ENCODE measurements at regions not wholly inside any gene's neighbourhood (a gene's known extent, or its start where the extent isn't known, plus 50 kb on each side); places are given as distances from the start of the nearest gene placed in this dataset.
"Not testable (repeated sequence)": the region's sequence is repeated elsewhere in the genome, so short reads cannot be mapped to it uniquely, and the experiment has no call there.

DNA sequence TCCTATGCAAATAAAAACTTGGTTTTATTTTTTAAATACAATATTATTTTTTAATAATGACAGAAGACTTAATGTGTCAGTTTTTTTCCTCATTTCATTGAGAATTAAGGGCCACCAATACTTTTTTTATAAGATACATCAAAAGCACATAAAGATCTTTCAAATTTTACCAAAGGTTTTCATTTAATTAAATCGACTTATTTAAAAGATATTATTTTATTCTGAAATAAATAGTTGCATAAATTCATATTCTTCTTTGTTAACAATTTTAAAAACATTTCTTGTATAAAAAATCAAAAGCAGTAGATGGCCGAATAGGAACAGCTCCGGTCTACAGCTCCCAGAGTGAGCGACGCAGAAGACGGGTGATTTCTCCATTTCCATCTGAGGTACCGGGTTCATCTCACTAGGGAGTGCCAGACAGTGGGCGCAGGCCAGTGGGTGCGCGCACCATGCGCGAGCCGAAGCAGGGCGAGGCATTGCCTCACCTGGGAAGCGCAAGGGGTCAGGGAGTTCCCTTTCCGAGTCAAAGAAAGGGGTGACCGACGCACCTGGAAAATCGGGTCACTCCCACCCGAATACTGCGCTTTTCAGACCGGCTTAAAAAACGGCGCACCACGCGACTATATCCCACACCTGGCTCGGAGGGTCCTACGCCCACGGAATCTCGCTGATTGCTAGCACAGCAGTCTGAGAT, 374.6 kb upstream of the NPVF start:
- DNase-seq = not testable (repeated sequence)

DNA sequence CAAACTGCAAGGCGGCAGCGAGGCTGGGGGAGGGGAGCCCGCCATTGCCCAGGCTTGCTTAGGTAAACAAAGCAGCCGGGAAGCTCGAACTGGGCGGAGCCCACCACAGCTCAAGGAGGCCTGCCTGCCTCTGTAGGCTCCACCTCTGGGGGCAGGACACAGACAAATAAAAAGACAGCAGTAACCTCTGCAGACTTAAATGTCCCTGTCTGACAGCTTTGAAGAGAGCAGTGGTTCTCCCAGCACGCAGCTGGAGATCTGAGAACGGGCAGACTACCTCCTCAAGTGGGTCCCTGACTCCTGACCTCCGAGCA, 375.1 kb upstream of the NPVF start:
- DNase-seq = not testable (repeated sequence)

DNA sequence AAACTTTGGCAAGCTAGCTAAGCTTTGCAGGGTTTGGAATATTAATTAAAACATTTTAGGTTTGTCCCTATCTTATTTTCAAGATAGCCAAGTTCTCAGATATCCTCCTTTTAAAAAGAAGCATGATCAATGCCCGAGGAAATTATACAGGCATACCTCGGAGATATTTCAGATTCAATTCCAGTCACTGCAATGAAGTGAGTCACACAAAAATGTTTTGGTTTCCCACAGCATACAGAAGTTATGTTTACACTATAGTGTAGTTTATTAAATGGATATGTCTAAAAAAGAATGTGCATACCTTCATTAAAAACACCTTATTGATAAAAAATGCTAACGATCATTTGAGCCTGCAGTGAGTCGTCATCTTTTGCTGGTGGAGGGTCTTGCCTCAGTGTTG, 382.9 kb upstream of the NPVF start:
- DNase-seq = no peak

DNA sequence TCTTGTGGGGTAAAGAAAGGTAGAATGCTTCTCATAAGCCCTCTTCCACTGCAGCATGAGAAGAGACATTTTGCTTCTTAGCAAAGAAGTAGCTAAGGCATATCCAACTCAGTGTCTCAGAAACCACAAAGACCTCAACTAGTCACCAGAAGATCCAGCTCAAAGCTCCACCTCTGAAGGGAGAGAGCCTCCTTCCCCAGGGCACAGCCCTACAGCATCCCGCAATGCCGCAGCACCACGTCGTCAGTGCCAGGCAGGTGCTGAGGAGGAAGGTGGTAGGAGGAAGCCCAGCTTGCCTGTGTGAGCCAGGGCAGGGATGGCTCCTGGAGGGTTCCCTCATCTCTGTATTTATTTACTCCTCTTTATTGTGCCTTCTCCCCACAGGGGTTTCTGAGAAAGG, 385.6 kb upstream of the NPVF start:
- no peak for DNase-seq

DNA sequence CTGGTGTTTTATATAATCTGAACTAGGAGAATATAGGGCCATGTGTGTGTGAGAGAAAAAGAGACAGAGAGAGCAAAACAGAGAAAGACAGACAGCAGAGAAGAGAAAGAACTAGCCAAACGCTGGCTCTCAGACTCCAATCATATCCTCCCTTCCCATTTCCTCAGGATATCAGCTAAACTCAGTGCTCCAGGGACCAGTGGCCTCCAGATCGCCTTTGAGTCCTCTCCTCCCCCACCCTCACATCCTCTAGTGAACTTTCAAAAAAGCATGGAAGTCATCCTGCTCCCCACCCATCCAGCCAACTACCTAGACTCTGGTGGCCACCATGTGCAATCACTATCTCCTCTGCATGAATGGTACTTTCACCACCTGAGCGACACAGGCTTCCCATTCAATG, 386.1 kb upstream of the NPVF start:
- no peak for DNase-seq

DNA sequence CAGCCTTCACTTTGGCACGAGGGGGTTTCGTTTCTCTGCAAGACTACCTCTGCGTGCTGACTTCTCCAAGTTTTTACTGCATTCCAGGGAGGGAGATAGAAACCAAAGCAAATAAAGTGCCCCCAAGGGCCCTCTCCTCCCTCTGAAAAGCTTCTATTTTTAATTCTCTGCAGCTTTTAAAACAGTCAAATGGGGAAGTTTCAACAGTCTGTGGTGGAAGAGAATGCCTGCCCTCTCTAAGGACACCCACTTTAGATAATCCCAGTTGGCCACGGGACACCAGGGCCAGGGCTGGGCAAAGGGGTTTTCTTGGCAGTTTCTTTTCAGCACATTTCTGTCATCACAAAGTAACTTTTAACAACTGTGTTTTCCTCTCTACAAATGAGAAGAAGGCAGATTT, 386.7 kb upstream of the NPVF start:
- no peak for DNase-seq

DNA sequence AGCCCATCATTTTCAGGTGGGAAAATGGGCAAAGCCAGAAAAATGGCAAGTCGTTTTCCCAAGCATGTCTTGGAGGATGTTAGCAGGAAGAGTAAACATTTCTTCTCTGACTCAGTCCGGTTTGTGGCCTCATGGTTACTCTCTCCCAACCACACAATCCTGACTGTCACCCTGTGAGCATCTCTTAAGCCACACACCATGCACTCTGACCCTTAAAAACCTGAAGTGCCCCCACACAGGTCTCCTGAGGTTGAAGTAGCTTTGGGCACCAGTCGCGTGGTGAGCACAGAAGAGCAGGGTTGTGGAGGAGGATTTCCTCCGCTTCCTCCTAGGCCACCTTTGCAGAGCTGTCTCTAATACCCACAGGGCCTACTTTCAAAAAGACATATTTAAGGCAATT, 387.3 kb upstream of the NPVF start:
- DNase-seq = no peak

DNA sequence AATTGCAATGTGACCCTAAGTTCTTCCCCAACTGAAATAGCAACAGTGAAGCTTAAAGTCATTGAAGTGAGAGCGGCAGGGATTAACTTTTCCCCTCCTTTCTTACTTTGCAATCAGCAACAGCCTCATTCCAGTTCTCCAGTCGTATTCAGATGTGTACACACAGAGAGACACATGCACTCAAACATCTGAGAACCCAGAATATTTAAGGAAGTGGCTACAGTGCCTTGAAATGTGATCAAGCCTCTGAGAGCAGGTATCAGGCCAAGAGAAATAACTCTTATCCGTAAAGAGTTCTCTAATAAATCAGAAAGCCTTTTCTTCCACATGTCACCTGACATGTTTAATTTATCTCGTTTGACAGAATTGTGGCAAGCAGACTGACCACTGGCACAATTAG, 388.9 kb upstream of the NPVF start:
- no peak for DNase-seq

DNA sequence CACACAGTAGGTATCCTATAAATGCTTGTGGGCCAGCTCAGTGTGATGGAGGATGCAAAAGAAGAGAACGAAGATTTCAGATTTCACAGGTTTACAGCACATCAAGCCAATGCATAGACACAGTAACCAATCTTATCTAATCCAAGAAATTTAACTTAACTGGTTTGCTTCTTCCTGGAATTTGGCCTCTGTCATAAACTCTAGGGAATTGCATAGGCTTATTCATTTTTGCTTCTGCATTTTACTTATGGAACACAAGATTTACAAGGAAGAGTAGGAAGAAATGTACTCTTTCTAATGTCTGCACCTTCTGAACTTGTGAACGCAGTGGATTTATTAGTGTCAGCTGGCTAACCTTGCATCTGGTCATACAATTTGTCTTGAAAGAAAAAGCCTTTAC, 389.4 kb upstream of the NPVF start:
- DNase-seq = no peak

DNA sequence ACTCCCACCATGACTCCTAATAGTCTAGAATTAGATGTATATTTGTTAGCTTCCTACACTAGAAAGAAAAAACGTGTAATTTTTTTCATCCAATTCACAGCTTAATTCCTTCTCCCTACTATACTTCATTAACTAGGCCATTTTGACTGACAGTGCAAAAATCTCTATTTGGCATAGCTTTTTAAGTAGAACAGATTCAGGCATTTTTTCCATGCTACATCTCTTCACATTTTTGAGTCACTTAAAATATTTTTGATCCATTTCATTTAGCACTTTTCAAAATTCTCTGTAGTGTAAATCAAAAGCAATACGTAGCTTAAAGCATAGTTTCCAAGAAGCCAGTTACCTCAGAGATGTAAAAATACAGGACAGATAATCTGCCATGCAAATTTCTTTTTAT, 391.1 kb upstream of the NPVF start:
- no peak for DNase-seq

DNA sequence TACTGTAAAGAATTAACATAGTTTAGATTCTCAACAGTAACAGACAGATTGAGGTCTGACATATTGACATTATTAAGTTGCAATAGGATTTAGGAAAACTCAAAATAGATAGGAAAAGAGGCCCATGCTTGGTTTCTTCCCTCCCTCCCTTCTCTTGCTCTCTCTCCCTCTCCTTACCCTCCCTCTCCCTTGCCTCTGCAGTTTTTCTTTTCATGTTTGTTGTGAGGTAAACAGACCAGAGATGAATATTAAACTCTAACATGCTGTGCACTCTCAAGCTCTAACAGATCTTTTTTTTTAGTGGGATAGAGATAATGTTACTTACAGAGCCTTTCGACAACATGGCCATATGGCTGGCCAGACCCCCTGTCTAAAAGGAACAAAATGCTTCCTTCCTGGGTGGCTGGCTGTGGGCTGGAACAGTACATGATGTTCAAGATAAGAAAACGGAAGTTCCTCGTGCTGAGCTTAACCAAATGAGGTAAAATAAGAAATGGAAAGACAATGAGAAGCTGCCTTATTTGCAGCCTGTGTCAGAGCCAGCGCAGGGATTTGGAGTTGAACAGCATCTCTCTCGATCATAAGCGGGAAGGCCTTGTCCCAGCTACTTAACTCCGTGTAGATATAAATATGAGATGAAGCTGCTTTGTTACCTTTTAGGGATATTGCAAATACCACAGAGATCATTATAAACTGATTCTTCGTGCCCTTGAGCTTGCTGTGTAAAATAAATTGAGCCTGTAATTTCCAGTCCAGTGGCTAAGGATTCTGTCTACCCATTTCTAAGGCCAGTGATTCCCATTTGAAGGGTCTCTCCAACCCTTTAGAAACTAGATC, 391.9 kb upstream of the NPVF start:
- DNase-seq = no peak

DNA sequence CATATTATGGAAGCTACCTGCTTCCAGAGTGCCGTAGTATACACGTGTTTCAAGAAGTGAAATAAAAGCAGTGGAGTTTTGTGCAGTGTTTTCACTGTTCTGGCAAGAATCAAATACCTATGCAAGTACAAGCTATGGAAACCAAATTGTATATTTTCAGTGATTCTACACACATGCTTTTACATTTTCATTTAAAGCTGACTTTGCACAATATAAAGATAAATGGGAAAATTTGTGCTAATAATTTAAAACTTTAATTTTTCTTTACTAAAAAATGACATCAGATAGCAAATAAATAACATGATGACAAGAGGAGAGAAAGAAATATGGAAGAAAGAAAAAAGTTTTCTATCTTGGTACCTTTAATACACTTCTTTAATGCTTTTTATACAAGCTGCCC, 393.7 kb upstream of the NPVF start:
- DNase-seq = no peak

DNA sequence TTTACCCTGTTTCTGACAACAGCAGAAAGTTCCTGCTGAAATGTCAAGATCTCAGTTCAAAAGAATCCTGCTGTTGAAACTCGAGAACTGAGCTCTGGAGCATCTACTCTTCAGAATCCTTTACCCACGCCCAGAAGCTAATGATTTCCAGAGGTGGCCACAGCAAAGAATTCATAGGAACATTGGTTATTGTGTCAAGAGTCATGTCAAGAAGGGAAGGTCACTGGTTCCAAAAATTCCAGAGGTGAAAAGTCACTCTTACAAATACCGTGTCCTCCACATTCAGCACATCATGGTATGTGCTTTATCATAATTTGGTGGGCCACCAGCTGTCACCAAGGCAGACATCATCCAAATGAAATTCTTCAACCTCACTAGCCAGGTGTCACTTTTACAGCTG, 394.4 kb upstream of the NPVF start:
- no peak for DNase-seq

DNA sequence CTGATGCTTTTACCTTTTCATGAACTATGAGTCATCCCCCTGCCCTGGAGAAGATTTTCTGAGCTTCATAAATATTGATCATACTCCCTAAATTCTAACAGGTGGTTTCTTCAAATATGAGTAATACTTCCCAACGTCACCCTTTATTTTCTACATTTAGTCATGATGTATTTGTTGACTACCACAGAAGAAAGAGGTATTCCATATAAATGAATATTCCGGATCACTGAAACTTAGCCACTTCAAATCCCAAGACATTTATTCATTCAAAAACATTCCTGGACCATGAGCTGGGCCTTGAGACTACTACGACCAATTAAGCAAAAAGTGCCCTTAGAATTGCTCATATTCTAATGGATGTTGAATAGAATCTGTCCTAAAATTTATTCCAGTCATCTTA, 395.8 kb upstream of the NPVF start:
- DNase-seq = no peak

DNA sequence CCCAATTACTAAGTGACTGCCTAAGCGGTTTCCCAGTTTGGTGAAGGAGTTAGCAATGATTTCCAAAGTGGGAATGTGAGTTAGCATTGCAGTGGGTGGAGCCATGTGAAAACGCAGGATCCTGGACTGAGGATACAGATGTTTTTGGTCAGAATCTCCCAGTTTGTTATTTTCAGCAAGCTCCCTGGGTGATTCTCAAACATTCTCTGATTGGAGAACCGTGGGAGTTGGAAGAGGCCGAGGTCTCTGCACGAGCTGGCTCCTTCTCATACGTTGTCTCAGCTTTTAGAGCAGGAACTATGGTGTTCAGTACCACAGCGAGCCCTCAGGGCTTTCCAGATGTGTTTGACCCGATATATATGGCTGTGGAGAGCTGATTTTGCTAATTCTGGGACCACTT, 396.5 kb upstream of the NPVF start:
- no peak for DNase-seq

DNA sequence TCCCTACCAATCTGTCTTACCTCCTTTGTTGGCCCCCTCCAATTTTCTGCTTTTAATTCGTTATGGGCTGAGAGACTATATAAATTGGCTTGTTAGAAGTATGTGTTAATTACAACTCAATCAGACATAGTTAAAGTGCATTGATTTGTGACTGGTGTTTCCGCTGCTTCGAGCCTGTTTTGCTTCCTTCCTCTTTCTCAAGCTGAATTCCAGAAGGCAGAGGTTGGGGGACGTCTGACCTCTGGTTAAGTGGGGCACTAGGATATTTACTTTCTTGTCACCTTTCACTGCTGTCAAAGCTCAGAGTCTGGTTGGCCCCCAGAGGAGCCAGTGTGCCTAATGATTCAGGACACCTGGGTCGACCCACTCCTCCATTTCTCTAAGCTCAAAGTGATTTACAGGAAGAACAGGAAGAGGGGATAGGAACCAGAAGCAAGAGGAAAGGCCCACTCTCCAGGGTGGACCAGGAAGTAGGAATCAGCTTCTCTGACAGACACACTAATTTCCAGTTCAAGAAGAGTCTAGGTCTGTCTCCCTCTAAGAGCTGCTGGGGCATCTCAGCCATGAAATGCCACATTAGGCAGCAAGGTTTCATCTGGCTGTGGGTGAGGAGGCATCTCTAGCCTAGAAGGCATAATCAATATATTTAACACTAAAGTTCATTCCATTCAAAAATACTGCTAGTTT, 397.2 kb upstream of the NPVF start:
- DNase-seq = no peak

DNA sequence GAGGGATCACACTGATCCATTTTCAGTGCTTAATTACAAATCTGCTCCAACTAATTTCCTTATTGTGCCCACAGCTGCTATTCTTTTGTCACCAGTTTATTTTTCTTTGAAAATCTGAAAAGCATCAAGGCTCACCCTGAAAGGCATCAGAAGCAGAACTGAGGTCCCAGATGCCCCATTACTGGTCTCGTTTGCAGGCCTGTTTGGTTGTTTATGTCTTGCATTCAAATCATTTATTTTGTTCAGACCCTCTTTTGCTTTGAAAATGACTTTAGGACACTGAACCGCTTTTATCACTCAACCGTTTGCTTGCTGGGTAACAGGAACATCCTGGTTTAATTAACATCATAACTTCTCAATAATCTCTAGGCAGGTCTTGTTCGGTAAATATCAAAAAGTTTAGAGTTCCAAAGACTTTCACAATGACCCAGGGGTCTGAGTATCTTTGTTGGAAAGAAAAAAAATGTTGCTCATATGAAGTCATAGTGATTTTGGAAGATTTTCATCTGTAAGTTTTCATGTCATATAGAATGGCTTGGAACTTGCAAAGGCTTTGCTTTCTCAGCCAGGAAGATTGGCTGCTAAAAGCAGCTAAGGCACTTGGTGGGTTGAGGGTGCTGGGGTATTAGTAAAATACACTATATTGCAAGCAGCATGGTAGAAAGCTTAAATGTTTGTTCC, 398.3 kb upstream of the NPVF start:
- no peak for DNase-seq

DNA sequence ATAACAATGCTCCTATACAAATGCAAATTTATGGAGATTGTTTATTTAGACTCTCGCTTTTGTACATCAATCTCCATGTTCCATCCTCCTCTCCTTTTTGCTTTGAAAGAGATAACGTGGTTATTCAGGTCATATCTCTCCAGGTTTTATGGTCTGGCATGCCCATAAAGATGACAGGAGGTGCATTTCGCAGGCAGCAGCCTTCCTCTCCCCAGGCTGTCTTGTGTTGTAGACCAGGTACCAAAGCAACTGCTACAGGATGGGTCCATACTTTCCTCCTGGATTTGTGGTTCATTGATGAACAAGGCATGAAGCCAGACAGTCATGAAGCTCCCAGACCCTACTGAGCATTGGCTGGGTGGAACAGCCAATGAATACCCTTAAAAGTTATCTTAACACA, 400.2 kb upstream of the NPVF start:
- no peak for DNase-seq

DNA sequence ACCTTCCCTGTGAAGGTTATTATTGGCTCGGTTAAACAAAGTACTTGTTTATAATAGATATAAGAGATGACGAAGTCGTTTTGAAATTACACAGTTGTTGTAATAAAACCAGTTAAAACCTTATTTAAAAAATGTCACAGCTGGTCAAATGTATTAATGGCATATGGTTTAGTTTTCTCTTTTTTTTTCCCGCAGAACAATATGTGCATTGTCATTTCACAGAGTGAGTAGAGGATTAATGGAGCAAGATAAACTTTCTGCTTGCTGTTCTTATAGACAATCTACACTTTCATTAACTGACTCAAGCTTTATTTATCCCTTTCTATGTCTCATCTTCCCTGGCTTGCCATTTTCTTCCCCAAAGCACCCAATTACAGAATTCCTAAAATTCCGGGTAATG, 404.3 kb upstream of the NPVF start:
- no peak for DNase-seq

DNA sequence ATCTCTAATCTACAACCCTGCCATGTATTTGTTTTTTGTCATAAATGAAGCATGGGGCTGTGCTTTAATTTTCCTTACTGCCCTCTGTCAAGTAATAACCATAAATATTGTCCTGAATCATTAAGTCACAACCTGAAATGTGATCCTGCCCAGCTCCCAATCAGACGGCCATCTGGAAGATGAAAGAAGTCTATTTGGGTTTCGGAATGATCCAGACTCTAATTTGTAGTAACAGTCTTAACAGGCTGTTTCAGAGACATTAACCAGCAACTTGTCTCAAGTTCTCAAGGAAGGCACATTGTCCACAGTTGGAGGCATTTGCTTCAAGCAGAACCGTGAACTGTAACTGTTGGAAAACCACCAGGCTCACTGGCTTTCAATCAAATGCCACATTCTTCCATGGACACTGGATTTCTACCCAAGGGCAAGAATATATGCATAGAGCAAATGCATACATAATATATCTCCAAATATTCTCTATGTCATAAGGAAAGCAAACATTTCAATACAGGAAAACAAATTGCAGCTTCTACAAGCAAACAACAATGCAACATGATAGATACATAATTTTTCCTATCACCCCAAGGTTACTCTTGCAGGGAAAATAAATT, 405.2 kb upstream of the NPVF start:
- no peak for DNase-seq

DNA sequence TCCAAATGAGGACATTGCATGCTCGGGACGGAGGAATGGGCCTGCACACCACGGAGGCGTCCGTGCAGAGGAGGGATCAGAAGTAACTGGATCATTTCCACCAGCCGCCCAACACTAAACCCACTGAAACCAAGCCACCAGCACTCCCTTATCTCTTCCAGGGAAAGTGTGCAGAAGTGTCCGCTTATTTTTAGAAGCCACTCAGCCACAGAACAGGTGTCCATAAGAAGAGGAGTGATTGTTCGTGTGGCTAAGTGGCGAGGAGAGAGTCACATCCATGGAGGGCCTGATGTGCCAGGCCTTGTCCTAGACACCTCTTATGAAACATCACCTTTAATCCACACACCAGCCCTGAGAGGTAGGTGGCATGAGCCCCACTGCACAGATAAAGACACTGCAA, 407.9 kb upstream of the NPVF start:
- DNase-seq = no peak

DNA sequence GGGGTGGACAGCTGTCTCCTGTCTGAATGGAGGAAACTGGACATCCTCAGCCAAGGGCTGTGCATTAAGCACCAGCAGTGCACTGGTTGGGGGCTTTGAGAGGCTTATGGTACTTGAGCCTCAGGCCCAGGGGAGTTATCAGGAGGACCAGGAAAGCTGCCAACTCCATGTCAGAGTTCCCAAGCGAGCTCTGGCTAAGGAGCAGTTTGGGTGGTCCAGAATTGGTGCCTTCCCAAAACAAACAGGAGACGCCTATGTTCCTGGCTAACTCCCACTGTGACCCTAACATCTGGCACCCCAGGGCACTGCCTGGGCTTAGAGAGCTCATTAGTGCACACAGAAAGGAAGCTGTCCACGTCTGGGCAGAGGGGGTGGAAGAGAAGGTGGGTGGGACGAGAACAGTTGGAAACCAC, 408.6 kb upstream of the NPVF start:
- DNase-seq = no peak

DNA sequence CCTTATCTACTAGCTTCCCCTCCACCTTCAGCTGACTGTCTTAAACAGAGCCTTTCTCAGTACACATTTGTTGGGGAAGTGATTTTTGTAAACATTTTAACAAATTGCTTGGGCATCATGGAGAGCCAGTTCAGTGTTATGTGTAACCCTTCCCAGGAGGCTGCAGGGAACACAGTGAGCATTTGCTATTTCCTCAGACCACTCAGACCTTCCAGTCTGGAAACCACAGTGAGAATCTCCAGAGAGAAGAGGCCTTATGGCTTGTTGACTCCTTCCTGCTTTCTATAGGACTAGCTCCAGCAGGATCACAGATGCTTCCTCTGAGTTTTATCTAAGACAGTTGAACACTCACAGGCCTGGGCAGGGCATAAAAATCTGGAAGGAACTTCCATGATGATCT, 409.8 kb upstream of the NPVF start:
- no peak for DNase-seq
